SK-N-MC (cell line): ENCODE measurements at regions not wholly inside any gene's neighbourhood (a gene's known extent, or its start where the extent isn't known, plus 50 kb on each side); places are given as distances from the start of the nearest gene placed in this dataset.

Source experiments
- EZH2 ChIP-seq: fragments of 200-600 bp; sonication (generic); IDR thresholded peaks from one replicate; pipeline ENCODE4 v1.6.1; 2017; ENCODE audit warnings: antibody characterized with exemption
- POLR2AphosphoS5 ChIP-seq: IDR thresholded peaks from 2 replicates; pipeline ENCODE4 v1.6.1; 2012; ENCODE audit warnings: mild to moderate bottlenecking, low read depth, low read length, borderline replicate concordance

DNA sequence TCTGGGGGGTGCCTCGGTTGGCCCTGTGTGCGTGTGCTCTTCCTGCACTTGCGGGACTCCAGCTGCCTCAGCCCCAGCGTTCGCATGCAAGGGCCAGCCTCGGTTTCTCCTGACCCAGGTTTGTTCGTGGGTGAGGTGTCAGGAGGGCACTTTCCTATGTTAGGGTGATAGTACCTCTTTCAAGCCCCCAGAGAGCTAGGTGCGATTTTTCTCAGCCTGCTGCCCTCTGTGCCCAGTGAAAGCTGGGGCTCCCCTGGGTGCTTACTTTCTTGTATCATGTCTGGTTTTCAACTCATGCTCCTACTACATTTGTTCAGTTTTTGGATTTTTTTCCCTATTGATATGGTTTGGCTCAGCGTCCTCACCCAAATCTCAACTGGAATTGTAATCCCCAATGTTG, 289.2 kb downstream of the TEX29 start:
- no peak for TF ChIP-seq POLR2AphosphoS5
- TF ChIP-seq EZH2: no peak
